SK-N-SH (cell line): ENCODE measurements at regions not wholly inside any gene's neighbourhood (a gene's known extent, or its start where the extent isn't known, plus 50 kb on each side); places are given as distances from the start of the nearest gene placed in this dataset.

Source experiments
- CTCF ChIP-seq: fragments of 200-600 bp; sonication (generic); IDR thresholded peaks from 2 replicates; pipeline ENCODE4 v1.6.1; 2017; ENCODE audit warnings: antibody characterized with exemption, mild to moderate bottlenecking, moderate library complexity
- EP300 ChIP-seq, 2 experiments: IDR thresholded peaks; 2 replicates each; pipeline versions ENCODE4 v1.4.0 to v1.6.1; 2012; ENCODE audit warnings: borderline replicate concordance in 1 of 2, low read depth in 1 of 2, low read length in 1 of 2
- EZH2phosphoT487 ChIP-seq: fragments of 200-600 bp; sonication (generic); IDR thresholded peaks from 2 replicates; pipeline ENCODE4 v1.6.1; 2017; ENCODE audit warnings: low read depth, mixed run types, mild to moderate bottlenecking, antibody characterized with exemption, moderate library complexity, borderline replicate concordance
- FOXM1 ChIP-seq: IDR thresholded peaks from 2 replicates; pipeline ENCODE4 v1.4.0; 2012; ENCODE audit warnings: low read depth, mild to moderate bottlenecking
- MAX ChIP-seq: IDR thresholded peaks from 2 replicates; pipeline ENCODE4 v1.4.0; 2012; ENCODE audit warnings: low read depth
- POLR2AphosphoS5 ChIP-seq: IDR thresholded peaks from 2 replicates; pipeline ENCODE4 v1.6.1; 2012; ENCODE audit warnings: low read depth, low read length
- RAD21 ChIP-seq: IDR thresholded peaks from 2 replicates; pipeline ENCODE4 v1.6.1; 2012; ENCODE audit warnings: mild to moderate bottlenecking, low read length
- REST ChIP-seq: IDR thresholded peaks from 2 replicates; pipeline ENCODE4 v1.6.1; 2012; ENCODE audit warnings: mild to moderate bottlenecking, low read depth, low read length, moderate library complexity
- RFX5 ChIP-seq: IDR thresholded peaks from 2 replicates; pipeline ENCODE4 v1.6.1; 2012; ENCODE audit warnings: mild to moderate bottlenecking, improper control_type of control experiment, low read length
- SIN3A ChIP-seq: IDR thresholded peaks from 2 replicates; pipeline ENCODE4 v1.6.1; 2012; ENCODE audit warnings: low read depth, mild to moderate bottlenecking, low read length, moderate library complexity, borderline replicate concordance
- TCF12 ChIP-seq: IDR thresholded peaks from 2 replicates; pipeline ENCODE4 v1.4.0; 2012
- USF2 ChIP-seq: fragments of 150-350 bp; IDR thresholded peaks from 2 replicates; pipeline ENCODE4 v1.6.1; 2017; ENCODE audit warnings: antibody characterized with exemption, low read length, low read depth, borderline replicate concordance
- YY1 ChIP-seq: IDR thresholded peaks from 2 replicates; pipeline ENCODE4 v1.4.0; 2012; ENCODE audit warnings: low read depth, mild to moderate bottlenecking

- TF ChIP-seq REST = no peak
- no peak for TF ChIP-seq CTCF
- TF ChIP-seq FOXM1 = no peak
- TF ChIP-seq POLR2AphosphoS5 = no peak
- TF ChIP-seq RFX5 = no peak
- TF ChIP-seq YY1 = no peak
- no peak for TF ChIP-seq EP300 (IDR thresholded peaks at IDR 0.05; ENCODE audit: borderline replicate concordance in 1 of 2, low read depth in 1 of 2, low read length in 1 of 2)
- TF ChIP-seq MAX = no peak
- TF ChIP-seq RAD21 = no peak
- TF ChIP-seq SIN3A = no peak
- TF ChIP-seq USF2 = no peak
- TF ChIP-seq EZH2phosphoT487 = no peak
- TF ChIP-seq TCF12 = no peak
Measured at GRCh38 chr2:109055435-109055834, 66.4 kb upstream of the EDAR start.
